ENCODE measurements at regions not wholly inside any gene's neighbourhood (a gene's known extent, or its start where the extent isn't known, plus 50 kb on each side); places are given as distances from the start of the nearest gene placed in this dataset.
"Not testable (repeated sequence)": the region's sequence is repeated elsewhere in the genome, so short reads cannot be mapped to it uniquely, and the experiment has no call there.

DNA sequence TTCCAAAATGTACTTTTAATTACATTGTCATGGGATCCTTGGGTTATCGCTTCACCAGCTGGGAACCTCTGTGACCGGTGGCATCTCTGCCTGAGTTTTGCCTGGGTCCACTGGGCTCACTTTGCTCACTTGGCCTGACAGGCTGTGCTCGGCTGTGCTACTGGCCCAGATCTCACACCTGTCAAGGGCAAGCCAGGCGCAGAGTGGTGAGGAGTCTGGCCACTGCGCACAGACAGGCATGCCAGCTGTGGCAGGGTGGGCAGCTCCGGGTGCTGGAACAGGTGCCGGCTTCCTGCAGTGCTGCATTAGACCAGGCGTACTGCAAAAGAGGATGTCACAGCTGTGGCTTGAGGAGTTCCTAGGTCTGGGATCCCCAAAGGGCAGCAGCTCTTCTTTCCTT is 489.8 kb downstream of the TENT5A start:
- in situ Hi-C loops (cut with MboI; ENCODE audit: low pct_unique_long_range_greater_than_20kb, low sequenced_read_pairs, unreplicated experiment), result no loop called here
- no peak for TF ChIP-seq CTCF (IDR thresholded peaks at IDR 0.05; ENCODE audit: extremely low read depth, insufficient read depth, missing control alignments)
- no peak for DNase-seq (ENCODE audit: low spot score)

DNA sequence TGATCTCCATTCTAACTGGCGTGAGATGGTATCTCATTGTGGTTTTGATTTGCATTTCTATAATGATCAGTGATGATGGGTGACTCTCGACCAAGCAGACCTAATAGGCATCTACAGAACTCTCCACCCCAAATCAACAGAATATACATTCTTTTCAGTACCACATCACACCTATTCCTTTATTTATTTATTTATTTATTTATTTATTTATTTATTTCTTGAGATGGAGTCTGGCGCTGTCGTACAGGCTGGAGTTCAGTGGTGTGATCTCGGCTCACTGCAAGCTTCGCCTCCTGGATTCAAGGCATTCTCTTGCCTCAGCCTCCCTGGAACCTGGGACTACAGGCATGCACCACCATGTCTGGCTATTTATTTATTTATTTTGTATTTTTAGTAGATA is 496.3 kb downstream of the TENT5A start:
- DNase-seq (ENCODE audit: low spot score); in situ Hi-C loops (cut with MboI; ENCODE audit: low pct_unique_long_range_greater_than_20kb, low sequenced_read_pairs, unreplicated experiment): not testable (repeated sequence)

DNA sequence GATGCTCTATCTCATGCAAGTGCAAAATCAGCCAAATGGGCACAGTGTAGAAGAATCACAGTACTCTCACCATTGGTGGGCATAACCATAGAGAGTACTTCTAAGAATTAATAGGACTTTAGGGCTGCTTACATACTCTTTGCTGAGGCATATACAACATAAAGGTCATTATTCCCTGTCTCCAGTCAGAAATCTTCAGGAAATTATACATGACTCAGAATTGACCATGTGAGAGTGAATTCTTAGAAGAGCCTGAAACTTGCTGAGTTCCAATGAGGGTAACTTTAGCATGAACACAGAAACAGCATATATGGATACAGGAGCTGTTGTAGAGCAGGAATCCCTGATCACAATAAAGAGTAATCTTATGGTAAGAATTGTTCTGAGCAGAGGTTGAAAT is 498.7 kb downstream of the TENT5A start:
- TF ChIP-seq CTCF (IDR thresholded peaks at IDR 0.05; ENCODE audit: extremely low read depth, insufficient read depth, missing control alignments), result no peak
- in situ Hi-C loops (cut with MboI; ENCODE audit: low pct_unique_long_range_greater_than_20kb, low sequenced_read_pairs, unreplicated experiment), result no loop called here
- no peak for DNase-seq (ENCODE audit: low spot score)

DNA sequence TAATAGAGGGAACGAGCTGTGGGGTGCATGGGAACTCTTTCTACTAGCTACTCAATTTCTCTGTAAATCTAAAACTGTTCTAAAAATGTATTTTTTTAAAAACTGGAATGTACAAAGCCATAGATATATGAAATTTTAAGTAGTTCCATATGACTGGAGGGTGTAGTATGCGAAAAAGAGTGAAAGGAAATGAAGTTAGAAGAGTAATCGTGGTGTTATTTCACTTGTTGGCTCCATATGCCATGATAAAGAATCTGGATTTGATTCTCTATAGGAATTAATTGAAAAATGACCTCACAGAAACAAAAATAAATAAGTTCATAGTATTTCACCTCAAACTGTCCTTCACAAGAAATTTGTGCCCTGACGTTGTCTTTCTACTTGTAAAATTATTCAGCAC is 500.2 kb downstream of the TENT5A start:
- in situ Hi-C loops (cut with MboI; ENCODE audit: low pct_unique_long_range_greater_than_20kb, low sequenced_read_pairs, unreplicated experiment), result no loop called here
- TF ChIP-seq CTCF (IDR thresholded peaks at IDR 0.05; ENCODE audit: extremely low read depth, insufficient read depth, missing control alignments), result no peak
- DNase-seq (ENCODE audit: low spot score), result no peak

DNA sequence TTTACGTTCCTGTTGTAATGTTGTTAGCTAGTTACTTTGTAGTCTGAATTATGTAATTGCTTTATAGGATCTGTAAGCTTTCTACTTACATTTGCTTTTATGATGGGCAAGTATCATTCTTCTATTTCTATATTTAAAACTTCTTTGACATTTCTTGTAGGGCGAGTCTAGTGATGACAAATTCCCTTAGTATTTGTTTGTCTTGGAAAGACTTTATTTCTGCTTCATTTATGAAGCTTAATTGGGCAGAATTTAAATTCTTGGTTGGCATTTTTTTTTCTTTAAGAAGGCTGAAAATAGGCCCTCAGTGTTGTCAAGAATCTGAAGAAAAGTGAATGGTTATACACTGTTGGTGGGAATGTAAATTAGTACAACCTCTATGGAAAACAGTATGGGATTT is 506.3 kb downstream of the TENT5A start:
- in situ Hi-C loops (cut with MboI; ENCODE audit: low pct_unique_long_range_greater_than_20kb, low sequenced_read_pairs, unreplicated experiment), result no loop called here
- no peak for DNase-seq (ENCODE audit: low spot score)
- TF ChIP-seq CTCF (IDR thresholded peaks at IDR 0.05; ENCODE audit: extremely low read depth, insufficient read depth, missing control alignments), result no peak

DNA sequence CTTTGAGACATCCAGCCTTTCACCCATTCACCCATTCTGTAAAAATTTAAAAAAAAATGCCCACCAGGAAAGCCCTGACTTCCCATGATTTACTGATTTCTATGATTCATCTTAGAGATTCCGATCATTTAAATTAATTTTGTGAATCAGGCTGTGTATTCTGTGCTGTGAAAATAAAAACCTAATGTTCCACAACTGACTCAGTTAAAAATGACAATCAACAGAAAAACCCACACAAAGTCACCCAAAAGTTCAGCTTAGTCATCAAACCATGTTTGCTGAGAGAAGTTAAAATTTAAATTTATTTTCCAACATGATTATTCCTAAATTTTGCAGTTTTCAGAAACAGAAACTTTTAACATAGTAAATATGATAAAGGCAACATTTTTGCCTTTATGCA is 509.9 kb downstream of the TENT5A start:
- DNase-seq (ENCODE audit: low spot score), result no peak
- no peak for TF ChIP-seq CTCF (IDR thresholded peaks at IDR 0.05; ENCODE audit: extremely low read depth, insufficient read depth, missing control alignments)
- in situ Hi-C loops (cut with MboI; ENCODE audit: low pct_unique_long_range_greater_than_20kb, low sequenced_read_pairs, unreplicated experiment), result no loop called here

- DNase-seq (ENCODE audit: low spot score), result no peak
- in situ Hi-C loops (cut with MboI; ENCODE audit: low pct_unique_long_range_greater_than_20kb, low sequenced_read_pairs, unreplicated experiment), result no loop called here
- peak; percentile 34 for TF ChIP-seq CTCF (IDR thresholded peaks at IDR 0.05; ENCODE audit: extremely low read depth, insufficient read depth, missing control alignments)
Observed at GRCh38 chr6:81241126-81242041, 511.1 kb downstream of the TENT5A start.

Measured in GM13977 (cell line).